ENCODE measurements at regions not wholly inside any gene's neighbourhood (a gene's known extent, or its start where the extent isn't known, plus 50 kb on each side); places are given as distances from the start of the nearest gene placed in this dataset.

DNA sequence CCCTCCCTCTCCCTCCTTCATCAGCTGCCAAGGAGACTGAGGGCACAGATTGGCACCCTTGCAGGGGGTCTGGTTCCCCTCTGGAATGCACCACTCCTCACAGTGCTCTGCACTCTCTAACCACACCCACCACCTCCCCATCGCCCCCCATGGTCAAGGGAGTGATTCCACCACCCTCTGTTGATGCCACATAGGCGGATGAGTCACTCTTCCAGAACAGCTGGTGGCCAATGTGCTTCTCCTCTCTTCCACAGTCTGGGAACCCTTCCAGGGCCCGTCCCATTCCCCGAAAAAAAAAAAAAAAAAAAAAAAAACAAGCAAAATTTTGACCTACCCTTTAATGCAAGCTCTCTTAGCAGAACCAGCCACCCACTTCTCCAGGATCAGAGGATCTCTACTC is 341.3 kb upstream of the KLF3 start:
- H3K9me3 Mint-ChIP-seq = no peaks in the 10 kb centered on the region
- no peak for ATAC-seq (ENCODE audit: poor library complexity)
- peak overlapping the region; percentile 6 for H3K27ac Mint-ChIP-seq
- no peaks in the 10 kb centered on the region for H3K27me3 Mint-ChIP-seq
- Histone ChIP-seq H3K9me3 (ENCODE audit: control insufficient read depth in 1 of 2, insufficient read depth in 1 of 2, low read length in 2 of 2) (peaks cover 0 to 7% of the 10 kb centered on the region in 2 experiments), H3K4me1 (ENCODE audit: insufficient read depth, low read length) (peaks cover 56% of the 10 kb centered on the region), H3K4me3 (ENCODE audit: low read length) (no peak overlapping the region), H3K36me3 (ENCODE audit: insufficient read depth, low read length) (no peaks in the 10 kb centered on the region), H3K27ac (ENCODE audit: low read depth in 1 of 2, low read length in 2 of 2) (no peak overlapping the region), H3K27me3 (ENCODE audit: control insufficient read depth in 1 of 2, insufficient read depth in 2 of 2, low read length in 2 of 2) (no peaks in the 10 kb centered on the region)
- no peak overlapping the region for H3K4me3 Mint-ChIP-seq
- TF ChIP-seq, protein P1, sequence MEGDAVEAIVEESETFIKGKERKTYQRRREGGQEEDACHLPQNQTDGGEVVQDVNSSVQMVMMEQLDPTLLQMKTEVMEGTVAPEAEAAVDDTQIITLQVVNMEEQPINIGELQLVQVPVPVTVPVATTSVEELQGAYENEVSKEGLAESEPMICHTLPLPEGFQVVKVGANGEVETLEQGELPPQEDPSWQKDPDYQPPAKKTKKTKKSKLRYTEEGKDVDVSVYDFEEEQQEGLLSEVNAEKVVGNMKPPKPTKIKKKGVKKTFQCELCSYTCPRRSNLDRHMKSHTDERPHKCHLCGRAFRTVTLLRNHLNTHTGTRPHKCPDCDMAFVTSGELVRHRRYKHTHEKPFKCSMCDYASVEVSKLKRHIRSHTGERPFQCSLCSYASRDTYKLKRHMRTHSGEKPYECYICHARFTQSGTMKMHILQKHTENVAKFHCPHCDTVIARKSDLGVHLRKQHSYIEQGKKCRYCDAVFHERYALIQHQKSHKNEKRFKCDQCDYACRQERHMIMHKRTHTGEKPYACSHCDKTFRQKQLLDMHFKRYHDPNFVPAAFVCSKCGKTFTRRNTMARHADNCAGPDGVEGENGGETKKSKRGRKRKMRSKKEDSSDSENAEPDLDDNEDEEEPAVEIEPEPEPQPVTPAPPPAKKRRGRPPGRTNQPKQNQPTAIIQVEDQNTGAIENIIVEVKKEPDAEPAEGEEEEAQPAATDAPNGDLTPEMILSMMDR (IDR thresholded peaks at IDR 0.05) = no peak
- DNase-seq = no peak
- ChIA-PET POLR2A (interaction anchor here (0.6 to 2.0 kb wide), 3 partner anchors 12 to 344 kb away, joined by 3 to 6 read pairs (median 3); no protein-coding TSS in a partner anchor), CTCF (no interaction called here)
- no peaks in the 10 kb centered on the region for H3K36me3 Mint-ChIP-seq (ENCODE audit: low read depth)
- intact Hi-C loops (cut with DNase I, micrococcal nuclease) = loop anchor here in 1 of 2 experiments (5.0 kb wide), 2 partner anchors 190 to 260 kb away; no protein-coding TSS in a partner anchor
- peaks cover 84% of the 10 kb centered on the region for H3K4me1 Mint-ChIP-seq (ENCODE audit: low read depth)

DNA sequence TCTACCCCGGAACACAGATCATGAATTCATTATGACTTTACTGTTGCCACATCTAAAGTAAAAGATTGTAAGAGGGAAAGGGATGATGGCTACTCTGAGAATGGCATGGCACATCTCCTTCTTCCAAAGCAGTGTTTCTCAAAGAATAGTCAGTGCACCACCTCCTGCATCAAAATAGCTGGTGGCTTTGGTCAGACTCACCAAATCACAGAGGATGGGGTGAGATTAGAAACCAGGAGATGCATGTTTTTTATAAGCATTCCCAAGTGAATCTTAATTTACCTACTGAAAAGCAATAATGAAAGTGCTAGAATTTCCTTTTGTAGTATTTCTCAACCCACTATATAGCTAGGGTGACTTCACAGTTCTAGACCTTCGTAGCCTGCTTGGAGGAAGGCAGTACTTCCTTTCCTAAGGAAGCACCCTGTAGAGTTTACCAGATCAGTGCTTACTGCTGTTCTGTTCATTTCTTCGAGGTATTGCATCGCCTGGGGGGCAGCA is 340.8 kb upstream of the KLF3 start:
- no peak for ATAC-seq (ENCODE audit: poor library complexity)
- Mint-ChIP-seq H3K9me3 (no peaks in the 10 kb centered on the region), H3K4me1 (ENCODE audit: low read depth) (peaks cover 87% of the 10 kb centered on the region), H3K27ac (peak overlapping the region; percentile 6), H3K36me3 (ENCODE audit: low read depth) (no peaks in the 10 kb centered on the region), H3K4me3 (no peak overlapping the region), H3K27me3 (no peaks in the 10 kb centered on the region)
- H3K27ac ChIP-seq (ENCODE audit: low read depth in 1 of 2, low read length in 2 of 2) = no peak overlapping the region
- H3K9me3 ChIP-seq (ENCODE audit: control insufficient read depth in 1 of 2, insufficient read depth in 1 of 2, low read length in 2 of 2) = peaks cover 0 to 7% of the 10 kb centered on the region in 2 experiments
- TF ChIP-seq, protein P1 (IDR thresholded peaks at IDR 0.05) = no peak
- H3K4me1 ChIP-seq (ENCODE audit: insufficient read depth, low read length) = peaks cover 56% of the 10 kb centered on the region
- no peak for DNase-seq
- CTCF ChIA-PET = no interaction called here
- H3K4me3 ChIP-seq (ENCODE audit: low read length) = no peak overlapping the region
- no peaks in the 10 kb centered on the region for H3K27me3 ChIP-seq (ENCODE audit: control insufficient read depth in 1 of 2, insufficient read depth in 2 of 2, low read length in 2 of 2)
- H3K36me3 ChIP-seq (ENCODE audit: insufficient read depth, low read length) = no peaks in the 10 kb centered on the region
- intact Hi-C loops (cut with DNase I, micrococcal nuclease) = loop anchor here in 1 of 2 experiments (5.0 kb wide), 2 partner anchors 189 to 261 kb away; no protein-coding TSS in a partner anchor
- POLR2A ChIA-PET = interaction anchor here (0.6 to 2.0 kb wide), 2 partner anchors 12 to 343 kb away, joined by 3 to 6 read pairs; no protein-coding TSS in a partner anchor

DNA sequence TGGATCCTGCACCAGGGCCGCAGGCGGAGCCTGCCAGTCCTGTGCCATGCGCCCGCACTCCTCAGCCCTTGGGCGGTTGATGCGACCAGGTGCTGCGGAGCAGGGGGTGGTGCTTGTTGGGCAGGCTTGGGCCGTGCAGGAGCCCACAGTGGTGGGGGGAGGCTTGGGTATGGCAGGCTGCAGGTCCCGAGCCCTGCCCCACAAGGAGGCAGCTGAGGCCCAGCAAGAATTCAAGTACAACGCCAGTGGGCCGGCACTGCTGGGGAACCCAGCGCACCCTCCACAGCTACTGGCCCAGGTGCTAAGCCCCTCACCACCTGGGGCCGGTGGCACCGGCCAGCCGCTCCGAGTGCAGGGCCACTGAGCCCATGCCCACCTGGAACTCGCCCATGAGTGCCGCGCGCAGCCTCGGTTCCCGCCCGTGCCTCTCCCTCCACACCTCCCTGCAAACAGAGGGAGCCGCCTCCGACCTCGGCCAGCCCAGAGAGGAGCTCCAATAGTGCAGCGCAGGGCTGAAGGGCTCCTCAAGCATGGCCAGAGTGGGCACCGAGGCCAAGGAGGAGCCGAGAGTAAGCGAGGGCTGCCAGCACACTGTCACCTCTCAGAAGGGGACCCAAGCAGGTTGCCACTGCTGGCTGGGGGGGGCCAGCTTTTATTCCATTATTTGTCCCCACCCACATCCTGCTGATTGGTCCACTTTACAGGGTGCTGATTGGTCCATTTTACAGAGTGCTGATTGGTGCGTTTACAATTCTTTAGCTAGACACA is 339.0 kb upstream of the KLF3 start:
- Mint-ChIP-seq H3K27ac (peak overlapping the region; percentile 88), H3K9me3 (no peaks in the 10 kb centered on the region)

More for the DNA sequence above, 339.0 kb upstream of the KLF3 start:
- Mint-ChIP-seq H3K4me3 (no peak overlapping the region), H3K36me3 (ENCODE audit: low read depth) (no peaks in the 10 kb centered on the region), H3K4me1 (ENCODE audit: low read depth) (peaks cover 87% of the 10 kb centered on the region), H3K27me3 (no peaks in the 10 kb centered on the region)
- H3K4me1 ChIP-seq (ENCODE audit: insufficient read depth, low read length) = peaks cover 55% of the 10 kb centered on the region
- no peak overlapping the region for H3K4me3 ChIP-seq (ENCODE audit: low read length)
- H3K27ac ChIP-seq (ENCODE audit: low read depth in 1 of 2, low read length in 2 of 2) = no peak overlapping the region
- no peak for ATAC-seq (ENCODE audit: poor library complexity)
- H3K9me3 ChIP-seq (ENCODE audit: control insufficient read depth in 1 of 2, insufficient read depth in 1 of 2, low read length in 2 of 2) = peaks cover 0 to 7% of the 10 kb centered on the region in 2 experiments
- DNase-seq = no peak
- H3K27me3 ChIP-seq (ENCODE audit: control insufficient read depth in 1 of 2, insufficient read depth in 2 of 2, low read length in 2 of 2) = no peaks in the 10 kb centered on the region
- TF ChIP-seq, protein P1 (IDR thresholded peaks at IDR 0.05) = no peak
- ChIA-PET POLR2A (interaction anchor here (1.1 to 1.5 kb wide), 3 partner anchors 9 to 329 kb away, joined by 3 to 4 read pairs (median 4); no protein-coding TSS in a partner anchor), CTCF (no interaction called here)
- H3K36me3 ChIP-seq (ENCODE audit: insufficient read depth, low read length) = no peaks in the 10 kb centered on the region
- intact Hi-C loops (cut with DNase I, micrococcal nuclease) = loop anchor here in 1 of 2 experiments (5.0 kb wide), 2 partner anchors 187 to 263 kb away; no protein-coding TSS in a partner anchor
